T1000 (cell line): ENCODE measurements at regions not wholly inside any gene's neighbourhood (a gene's known extent, or its start where the extent isn't known, plus 50 kb on each side); places are given as distances from the start of the nearest gene placed in this dataset.
A peak's percentile ranks its signal among the peaks of the same experiment; 100 is the strongest.
"Not testable (repeated sequence)": the region's sequence is repeated elsewhere in the genome, so short reads cannot be mapped to it uniquely, and the experiment has no call there.

Source experiments
- DNase-seq: peaks from one replicate; lab custom pipeline; 2025; ENCODE audit warnings: mixed read lengths; lab: John Stamatoyannopoulos, UW

DNA sequence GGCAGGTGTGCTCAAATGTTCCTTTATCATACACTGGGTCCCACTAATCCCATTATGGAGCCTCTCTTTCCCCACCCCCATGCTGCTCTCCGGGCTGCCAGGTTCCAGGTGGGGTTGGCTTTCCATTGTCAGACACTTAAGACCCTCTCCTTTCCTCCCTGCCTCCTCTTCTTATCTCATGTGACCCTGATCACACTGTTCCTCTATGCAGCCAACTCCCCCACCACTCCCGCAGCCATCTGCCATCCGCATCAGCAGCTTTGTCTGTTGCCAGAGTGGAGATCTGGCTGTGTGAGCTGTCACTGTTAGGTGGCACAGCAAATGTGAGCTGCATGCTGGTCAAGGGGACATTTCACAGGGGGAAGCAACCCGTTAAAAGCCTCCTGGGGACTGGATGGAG lies 391.4 kb downstream of the TNS3 start:
- no peak for DNase-seq

DNA sequence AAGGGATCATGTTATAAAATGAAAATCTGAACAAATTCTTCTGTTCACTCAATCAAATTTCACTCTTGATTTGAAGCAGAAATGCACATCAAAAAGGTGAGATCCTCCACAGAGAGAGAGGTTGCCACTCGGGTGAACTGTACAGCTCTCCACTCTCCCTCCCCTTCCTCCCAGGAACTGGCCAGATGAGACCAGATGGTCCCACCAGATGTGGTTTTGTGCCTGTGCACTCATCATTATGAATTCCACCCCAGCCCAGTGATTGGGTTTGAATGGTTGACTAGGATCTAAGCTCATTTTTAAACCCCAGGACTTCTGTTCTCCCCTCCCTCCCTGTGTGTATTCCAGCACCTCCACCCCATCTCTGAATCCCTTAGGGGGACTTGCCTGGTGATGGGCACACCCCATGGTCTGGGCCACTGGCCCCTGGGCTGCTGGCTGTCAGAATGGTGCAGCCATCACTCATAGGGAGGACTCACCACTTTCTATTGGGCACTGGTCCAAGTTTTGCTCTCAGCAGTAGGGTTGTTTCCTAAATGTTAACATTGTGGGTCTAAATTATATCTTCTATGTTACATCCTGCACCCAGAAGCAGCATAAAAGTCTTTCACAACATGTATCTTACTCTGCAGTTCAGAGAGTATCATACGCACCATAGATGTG lies 393.1 kb downstream of the TNS3 start:
- no peak for DNase-seq

DNA sequence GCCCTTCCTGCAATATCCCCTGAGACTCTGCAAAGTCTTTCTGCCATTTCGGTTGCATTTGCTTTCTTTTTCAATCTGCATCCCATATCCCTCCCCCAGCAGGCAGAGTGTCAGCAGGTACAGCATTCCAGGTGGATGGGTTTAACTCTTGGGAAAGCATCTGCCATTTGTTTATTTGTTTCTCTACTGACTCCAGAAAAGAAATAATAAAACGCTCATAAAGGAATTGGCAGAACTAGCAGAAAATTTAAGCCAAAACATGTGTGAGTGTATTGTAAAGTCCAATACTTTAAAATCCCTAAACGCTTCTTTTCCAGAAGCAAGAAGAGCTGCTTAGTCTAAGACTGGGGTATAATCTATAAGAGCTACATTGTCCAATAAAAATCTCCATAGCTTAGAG lies 393.8 kb downstream of the TNS3 start:
- no peak for DNase-seq

DNA sequence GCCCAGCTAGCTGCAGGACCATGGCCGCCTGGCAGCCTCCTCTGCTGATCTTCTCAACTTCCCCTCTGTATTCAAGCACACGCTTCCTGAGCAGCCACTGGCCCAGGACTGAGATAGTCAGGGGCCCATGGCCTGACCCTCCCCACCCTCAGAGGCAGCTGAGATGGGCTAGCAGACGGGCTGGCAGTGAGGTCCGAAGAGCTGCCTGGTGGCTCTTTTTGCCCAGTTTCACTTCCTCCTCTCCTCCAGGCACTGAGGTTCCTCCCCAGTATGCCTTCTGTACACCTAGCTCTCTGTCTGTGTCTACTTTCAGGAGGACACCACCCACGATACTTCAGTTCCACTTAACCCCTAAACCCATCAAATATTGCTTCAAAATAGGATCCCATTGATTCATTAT lies 395.6 kb downstream of the TNS3 start:
- no peak for DNase-seq

DNA sequence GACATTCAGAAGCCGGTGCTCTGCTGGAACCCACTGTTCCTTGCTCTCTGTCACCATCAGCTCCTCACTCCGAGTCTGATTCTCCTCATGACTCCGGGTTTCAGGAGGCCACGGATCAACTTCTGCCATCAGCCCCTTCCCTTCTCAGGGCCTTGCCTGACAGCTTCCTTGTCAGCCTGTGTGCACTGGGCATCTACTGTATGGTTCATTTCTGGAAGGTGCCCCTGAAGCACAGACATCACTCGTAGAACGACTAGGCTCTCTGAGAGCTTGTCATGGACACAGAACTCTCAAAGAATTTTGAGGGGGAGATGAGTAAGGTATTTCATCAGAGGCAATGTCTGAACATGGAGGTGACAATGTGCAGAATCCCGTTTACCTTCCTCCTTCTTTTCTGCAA lies 396.1 kb downstream of the TNS3 start:
- DNase-seq, result no peak

DNA sequence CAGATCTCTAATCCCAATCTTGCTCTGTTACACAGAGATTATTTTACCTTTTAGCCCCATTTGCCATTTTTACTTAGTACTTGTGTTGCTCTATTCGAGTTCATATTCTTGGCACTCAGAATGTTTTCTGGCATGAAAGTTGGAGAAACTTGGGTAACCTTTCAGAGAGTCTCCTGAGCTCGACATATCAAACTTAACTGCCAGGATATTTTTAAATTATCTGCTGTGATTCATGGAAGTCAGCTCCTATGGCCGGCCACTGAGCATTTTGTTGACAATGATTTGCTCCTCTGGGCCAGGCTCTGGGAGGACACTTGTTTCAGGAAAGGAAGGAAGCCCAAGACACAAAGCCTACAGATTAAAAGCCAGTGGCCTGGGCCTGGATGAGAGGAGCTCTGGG lies 396.7 kb downstream of the TNS3 start:
- no peak for DNase-seq

DNA sequence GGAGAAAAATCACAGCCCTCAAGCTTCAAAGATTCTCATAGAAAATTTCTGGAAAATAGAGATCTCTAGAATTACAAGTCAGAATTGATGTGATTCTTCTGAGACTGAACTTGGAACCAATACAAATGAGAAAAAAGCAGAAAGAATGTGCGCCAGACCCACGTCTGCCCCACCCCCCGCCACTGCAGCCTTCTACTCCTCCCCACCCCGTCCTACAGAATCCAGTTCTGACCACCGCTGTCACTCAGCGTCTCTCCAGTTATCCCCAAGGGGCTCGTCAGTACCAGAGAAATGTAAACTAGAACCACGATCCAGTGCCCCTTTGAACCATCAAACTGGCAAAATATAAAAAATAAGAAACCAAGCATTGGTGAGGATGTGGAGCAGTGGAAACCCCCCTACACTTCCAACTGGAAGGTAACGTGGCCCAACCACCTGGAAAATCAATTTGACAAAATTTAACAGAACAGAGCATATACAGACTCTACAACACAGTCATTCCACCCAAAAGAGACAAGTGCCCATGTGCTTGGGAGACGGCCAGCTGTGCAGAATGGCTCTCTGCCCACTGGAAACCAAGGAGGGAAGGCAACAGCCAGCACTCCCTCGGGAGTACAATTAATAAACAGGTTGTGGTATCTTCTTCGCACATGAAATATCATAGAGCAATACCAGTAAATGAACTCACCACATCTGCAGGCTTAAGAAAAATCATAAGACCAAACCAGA lies 397.9 kb downstream of the TNS3 start:
- no peak for DNase-seq

DNA sequence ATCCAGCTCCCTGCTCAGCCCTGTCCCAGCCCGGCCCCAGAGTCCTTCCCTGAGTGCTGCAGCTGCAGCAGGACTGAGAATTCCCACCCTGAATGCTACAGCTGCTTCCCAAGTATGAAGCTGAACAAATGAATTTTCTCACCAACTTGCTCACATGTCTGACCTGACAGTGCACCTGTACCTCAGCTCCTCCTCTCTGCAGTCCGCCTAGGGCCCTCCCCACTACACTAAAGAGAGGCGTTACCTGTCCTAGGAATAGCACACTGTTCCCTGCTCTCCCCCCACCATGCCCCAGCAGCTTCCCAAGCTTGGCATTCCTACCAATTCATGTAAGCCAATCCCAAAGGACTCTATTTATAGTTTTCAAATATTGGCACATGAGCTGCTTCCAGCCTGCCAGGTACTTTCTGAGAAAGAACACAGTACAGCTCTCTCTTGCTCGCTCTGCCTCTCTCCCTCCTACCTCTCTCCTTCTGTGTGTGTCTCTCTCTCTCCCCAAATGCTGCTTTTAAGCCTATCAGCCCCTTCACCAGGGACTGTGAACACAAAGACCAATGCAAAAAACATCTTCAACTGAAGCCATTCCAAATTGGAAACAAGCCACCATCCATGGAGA lies 400.1 kb downstream of the TNS3 start:
- DNase-seq, result no peak

DNA sequence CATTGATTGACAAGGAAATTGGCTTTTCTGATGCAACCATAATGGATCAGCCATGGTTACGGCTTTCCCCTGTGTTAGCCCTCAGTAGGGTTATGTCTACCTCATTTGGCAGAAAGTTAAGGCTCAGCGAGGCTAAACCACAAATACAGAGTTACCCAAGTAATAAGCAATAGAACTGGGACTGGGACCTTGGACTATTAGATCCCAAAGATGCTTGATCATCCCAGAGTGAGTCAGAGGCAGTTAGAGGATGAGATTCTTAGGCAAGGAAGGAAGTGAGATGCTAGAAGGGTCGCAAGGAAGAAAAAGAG lies 401.4 kb downstream of the TNS3 start:
- DNase-seq, result no peak

DNA sequence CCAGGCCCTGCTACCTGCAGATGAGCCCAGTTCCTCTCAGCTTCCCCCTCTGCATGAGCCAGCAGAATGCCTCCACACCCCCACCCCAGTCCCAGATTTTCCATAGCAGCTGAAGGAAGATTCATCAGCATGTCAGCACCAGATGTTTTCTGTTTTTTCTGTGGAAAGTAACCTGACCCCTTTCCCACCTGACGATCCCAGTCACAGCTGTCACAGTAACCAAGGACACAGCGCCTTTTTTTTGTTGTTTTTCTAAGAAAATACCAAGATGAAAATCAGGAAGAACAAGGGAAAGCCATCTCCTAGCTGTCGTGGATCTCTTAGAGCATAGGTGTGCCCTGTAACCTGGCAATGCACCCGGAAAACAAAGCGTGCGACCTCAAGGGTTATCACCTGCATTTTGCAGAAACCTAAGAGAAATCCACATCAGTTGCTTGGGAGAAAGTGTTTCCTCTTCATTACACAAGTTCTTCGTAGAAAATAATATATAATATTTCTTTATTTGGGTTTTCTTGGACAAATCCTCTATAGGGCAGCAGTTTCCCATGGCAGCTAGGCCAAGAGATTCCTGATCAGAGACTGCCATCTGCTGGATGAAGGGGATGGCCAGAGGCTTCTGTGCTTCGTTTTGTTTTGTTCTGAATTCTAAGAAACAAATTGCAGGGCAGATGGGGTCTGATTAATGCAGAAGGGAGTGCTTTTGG lies 401.9 kb downstream of the TNS3 start:
- DNase-seq, result peak; percentile 46

DNA sequence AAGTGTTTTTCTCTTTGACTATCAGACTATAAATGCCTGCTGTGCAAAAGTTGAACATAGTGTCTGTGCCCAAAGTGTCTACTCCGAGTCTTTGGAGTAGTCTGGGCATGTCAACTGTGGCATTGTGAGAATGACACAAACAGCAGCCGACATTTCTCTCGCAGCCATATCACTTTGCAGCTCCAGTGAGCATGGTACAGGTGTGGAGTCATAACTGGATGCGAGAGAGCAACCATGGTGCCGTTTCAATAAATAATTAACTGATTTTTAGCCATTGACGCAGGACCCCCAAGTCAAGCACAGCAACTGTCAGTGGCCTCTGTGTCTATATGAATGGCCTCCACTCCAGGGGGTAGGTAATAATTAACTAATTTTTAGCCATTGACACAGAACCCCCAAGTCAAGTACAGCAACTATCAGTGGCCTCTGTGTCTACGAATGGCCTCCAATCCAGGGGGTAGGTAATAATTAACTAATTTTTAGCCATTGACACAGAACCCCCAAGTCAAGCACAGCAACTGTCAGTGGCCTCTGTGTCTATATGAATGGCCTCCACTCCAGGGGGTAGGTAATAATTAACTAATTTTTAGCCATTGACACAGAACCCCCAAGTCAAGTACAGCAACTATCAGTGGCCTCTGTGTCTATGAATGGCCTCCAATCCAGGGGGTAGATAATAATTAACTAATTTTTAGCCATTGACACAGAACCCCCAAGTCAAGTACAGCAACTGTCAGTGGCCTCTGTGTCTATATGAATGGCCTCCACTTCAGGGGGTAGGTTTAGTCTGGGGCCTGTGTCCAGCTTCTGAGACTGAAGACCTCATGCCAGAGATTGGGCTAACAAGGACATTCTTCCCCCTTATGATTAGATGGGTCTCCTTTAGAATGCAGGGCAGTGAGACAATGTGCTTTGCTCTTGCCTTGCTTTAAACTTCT lies 409.0 kb downstream of the TNS3 start:
- DNase-seq, result not testable (repeated sequence)

DNA sequence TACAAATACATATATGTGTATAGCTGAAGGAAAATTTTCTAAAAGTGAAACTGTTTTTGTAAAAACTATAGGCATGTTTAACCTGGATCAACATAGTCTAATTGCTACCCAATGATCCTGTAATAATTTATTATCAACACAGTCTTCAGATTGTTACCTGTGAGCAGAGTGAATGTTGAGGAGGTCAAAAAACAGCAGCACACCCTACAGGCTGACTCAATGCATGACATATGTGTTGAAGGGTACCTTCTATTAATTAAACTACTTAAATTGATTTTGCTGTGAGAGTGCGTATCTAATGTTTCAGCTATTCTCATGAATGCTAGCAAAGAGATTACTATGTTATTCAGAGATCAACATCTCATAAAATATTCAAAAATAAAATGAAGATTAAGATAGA lies 411.4 kb downstream of the TNS3 start:
- no peak for DNase-seq

DNA sequence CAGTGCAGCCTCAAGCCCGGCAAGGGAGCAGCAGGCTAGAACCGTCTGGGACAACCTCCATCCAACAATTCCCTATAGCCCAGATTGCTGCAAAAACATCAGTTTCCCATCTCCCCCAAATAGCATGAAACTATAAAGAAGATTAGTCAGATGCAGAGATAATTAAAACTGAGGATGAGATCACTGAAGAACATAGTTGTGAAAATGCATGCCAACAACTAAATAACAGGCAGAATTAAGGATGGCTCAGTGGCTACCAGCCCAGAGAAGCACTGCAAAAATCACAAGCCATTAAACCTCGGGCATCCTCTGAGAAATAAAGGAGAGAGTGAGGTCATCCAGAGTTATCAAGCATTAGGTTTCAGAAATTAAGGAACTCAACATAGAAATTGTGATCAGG lies 427.1 kb downstream of the TNS3 start:
- no peak for DNase-seq

DNA sequence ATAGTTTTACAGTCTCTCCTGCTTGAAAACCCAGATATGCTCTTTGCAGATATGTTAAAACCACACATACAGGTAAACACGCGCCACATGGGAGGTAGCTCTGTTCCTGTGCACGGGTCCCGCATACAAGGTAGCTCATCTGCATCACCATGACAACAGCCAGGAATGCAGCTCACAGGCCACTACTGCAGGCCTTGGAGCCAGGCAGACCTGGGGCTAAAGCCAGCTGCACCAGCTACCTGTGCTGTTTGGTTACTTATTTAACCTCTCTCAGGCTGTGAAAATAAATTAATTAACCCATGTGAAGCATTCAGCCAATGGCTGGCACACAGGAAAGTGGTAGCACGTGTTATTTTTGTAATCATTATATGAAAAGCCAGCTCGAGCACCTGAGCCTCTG lies 428.3 kb downstream of the TNS3 start:
- DNase-seq, result no peak

DNA sequence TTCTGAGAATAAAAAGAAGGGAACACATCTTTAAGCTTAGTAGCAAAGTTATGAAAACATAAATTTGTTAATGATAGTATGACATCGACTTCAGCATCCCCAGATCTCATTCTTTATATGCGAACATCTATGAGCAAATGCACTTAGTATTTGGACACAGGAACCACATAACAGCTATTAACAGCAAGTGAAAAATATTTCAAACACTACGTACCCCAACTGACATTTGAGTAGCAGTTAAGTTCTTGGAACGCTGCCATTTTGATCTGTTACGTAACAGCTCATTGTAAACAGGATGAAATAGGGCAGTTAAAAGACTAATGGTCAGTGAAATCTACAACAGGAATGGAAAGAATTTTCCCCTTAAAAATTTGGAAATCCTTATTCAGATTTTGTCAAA lies 428.9 kb downstream of the TNS3 start:
- DNase-seq, result peak; percentile 32

DNA sequence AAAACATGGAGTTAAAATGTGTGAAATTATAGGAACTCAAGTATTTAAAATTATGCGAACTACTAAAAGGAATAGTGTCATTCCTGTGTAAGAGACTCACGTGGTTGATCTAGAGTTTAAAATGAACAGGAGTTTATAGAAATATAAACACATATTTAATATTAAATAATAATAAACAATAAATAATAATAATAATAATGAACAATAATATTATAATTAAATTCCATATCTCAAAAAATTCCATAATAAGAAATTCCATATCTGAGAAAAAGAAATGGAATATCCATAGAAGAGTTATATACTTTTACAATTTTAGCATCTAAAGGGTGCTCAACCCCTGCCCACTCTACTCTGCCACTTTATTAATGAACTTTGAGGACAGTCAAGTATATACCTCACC lies 429.6 kb downstream of the TNS3 start:
- DNase-seq, result no peak

DNA sequence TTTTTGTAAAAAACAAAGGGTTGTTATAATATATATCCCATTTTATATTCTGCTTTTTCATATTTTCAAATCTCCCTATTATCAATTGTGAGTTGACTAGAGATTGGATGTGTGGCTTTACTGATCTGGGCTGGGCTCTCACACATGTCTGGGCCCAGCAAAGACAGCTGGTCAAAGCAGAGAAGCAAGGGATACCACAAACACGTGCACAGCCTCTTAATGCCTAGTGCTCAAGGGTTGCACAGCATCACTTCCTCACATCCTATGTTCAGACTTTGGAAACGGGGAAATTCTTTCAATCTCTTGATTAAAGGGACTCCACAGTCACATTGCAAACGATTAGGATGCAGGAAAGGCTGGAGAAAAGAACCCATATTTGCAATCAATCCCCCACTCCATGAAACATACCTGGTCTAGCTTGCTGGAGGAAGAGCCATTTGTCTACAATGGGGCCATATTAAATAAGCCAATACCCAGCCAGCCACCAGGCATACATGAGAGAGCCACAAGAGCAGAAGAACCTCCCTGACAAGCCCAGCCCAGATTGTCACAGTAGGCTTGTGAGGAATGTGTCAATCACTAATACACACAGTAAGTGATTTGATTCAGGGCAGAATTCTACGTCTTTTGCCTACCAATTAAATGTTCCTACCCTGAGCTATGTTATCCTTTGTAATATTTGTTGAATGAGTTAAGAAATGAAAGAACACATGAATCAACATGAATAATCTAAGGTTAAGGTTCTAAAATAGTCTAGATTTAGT lies 431.2 kb downstream of the TNS3 start:
- DNase-seq, result no peak

DNA sequence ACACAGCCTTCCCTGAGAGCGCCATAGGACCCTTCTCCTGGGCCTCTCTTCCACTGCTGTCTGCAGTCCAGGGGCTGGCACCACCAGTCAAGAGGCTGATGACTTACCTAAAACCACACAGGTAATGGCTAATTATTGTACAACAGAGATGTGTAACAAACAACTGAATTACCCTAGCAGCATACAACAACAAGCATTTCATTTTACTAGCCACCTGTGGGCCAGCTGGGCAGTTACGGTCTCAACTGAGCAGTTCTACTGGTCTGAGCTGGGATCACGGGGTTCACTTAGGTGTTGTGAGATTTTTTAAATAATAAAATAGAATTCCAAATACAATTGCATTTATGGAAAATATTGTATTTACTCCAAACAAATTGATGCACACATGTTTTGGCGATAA lies 431.9 kb downstream of the TNS3 start:
- DNase-seq, result no peak

DNA sequence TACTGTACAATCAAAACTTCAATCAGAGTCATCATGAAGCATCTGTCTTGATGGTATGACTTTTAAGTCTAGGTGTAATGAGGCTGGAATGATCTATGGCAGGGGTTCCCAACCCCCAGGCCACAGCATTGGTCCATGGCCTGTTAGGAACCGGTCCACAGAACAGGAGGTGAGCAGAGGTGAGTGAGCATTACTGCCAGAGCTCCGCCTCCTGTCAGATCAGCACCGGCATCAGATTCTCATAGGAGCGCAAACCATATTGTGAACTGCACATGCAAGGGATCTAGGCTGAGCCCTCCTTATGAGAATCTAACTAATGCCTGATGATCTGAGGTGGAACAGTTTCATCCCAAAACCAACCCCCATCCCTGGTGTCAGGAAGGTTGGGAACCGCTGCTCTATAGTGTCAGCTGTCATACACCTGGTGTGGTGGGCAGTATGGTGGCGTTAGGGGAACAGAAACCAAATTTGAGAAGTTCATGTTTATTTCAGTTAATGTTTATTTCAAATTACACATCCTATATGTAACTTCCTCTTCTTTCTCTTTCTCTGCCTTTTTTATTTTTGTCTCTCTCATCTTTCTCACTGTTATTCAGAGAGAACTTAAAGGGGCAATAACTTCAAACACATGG lies 432.6 kb downstream of the TNS3 start:
- no peak for DNase-seq

DNA sequence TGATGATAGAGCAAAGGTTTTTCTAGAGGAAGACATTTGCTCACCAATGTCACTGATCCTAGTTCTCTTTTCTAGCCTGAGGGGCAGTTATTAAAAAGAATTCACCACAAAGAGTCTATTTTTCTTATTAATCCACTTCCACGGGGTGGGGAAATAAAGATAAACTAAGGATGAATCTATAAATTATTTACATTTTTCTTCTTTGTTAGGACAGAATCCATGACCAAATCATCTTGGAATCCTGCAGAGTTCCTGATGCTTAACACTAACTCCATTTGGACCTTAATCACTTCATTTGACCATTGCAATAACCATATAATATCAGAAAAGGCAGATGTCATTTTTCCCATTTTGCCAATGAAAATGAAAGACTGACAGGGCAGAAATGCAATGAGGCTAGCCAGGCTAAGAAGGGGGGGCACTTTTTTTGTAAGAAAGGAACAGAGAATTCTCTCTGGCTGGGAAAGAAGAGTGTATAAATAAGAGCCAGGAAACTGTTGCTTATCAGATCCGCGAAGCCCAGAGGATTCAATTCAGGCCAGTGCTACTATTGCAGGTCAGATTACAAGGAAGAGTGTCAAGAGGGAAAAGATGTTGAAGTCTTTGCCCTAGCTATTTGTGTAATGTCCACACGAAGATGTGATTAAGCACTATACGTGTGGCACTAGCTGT lies 433.2 kb downstream of the TNS3 start:
- no peak for DNase-seq
